Fibroblast of skin of left biceps (primary cell): ENCODE measurements at regions not wholly inside any gene's neighbourhood (a gene's known extent, or its start where the extent isn't known, plus 50 kb on each side); places are given as distances from the start of the nearest gene placed in this dataset.

ENCODE experiments used
- DNase-seq, 2 experiments: peaks; one replicate each; pipeline ENCODE4 v3.0.0-alpha.2; 2013; ENCODE audit warnings: low read depth in 2 of 2

DNA sequence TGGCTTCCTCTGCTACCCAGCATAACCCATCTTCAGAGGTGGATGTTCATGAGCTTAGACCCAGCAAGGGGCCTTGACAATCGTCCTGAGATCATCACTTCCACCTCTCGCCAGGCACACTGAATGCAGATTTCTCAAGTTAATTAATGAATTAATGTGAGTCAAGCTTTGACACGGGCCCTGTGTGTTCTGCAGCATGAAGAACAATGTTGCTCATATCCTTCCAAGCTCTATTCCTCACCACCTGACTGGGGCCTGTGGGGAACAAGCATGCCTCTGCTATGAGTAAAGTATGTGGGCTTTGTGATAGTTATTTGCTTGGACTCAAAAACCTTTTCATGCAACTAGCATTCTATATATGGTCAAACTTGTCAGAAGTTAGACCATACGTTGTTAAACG is 122.0 kb downstream of the SEC16B start:
- DNase-seq = peak; percentile 74 to 77

DNA sequence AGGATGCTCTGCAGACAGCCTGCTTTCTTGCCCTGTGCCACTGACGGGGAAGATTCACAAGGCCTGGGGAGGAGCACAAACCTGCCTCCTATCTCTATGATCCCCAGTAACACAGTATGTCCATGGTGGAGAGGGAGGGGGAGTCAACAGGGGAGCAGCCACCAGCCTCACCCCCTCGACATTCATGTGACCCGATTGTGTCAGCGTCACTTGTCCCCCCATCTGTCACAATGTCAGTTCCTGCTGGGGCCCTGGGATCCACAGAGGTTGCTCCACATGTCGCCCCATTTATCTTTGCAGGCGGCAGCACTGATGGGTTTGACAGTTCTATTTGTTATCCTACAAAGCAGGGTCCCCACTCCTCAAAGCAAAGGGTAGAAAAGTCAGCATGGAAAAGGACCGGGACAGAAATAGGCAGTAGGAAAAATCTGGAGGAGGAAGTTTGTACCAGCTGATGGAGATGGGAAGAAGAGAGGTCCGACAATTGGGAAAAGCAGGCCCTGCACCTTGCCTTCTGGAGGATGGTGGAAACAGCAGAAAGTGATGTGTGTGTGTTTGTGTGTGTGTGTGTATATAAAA is 130.9 kb downstream of the SEC16B start:
- DNase-seq = no peak

GRCh38 chr1:177833631-177834030 is 136.2 kb downstream of the SEC16B start:
- DNase-seq = no peak

GRCh38 chr1:177830531-177831135 is 139.2 kb downstream of the SEC16B start:
- no peak for DNase-seq

DNA sequence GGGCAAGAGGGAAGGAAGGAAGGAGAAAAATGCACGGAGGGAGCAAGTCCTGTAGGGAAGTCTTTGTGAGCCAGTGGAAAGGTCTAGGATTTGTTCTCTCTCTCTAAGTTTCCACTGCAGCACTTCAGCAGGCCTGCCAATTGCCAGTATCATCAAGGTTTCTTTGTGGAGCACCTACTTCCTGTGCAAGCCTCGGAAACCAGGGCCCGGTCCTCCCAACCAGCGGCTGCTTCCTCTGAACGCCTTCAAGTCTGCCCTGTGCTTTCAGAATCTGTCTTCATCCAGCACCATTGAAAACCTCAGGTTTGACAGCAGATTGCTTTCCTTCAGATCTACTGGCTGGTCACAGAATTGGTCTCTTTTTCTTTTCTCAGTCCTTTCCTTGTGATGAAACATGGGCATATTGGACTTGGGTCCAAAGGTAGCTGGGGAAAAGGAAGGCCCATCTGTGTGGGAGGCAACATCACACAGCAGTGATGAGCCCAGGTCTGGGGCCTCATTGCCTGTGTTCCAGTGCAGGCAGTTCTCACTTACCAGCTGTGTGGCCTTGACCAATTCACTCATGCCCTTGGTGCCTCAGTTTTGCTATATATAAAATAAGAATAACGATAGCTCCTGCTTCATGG is 144.5 kb downstream of the SEC16B start:
- no peak for DNase-seq

- DNase-seq = no peak
Measured at GRCh38 chr1:177824508-177824982, 145.3 kb downstream of the SEC16B start.

DNA sequence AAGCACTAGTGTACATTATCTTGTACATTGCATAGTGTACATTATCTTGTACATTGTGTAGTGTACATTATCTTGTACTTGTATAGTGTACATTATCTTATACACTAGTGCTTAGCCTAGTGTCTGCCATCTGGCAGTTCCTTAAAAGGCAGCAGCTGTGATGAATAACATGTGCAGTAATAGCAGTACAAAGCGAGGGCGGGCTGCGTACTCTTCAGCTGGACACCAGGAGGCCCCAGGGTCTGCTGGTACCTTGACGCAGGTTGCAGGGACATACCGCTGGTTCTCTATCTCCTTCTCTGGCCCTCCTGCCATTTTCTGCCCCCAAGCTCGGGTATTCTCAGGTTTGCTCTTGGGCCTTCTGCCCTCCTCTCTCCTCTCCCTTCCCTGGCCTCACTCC is 149.6 kb downstream of the SEC16B start:
- no peak for DNase-seq

GRCh38 chr1:177817937-177818875 is 151.7 kb downstream of the SEC16B start:
- no peak for DNase-seq

DNA sequence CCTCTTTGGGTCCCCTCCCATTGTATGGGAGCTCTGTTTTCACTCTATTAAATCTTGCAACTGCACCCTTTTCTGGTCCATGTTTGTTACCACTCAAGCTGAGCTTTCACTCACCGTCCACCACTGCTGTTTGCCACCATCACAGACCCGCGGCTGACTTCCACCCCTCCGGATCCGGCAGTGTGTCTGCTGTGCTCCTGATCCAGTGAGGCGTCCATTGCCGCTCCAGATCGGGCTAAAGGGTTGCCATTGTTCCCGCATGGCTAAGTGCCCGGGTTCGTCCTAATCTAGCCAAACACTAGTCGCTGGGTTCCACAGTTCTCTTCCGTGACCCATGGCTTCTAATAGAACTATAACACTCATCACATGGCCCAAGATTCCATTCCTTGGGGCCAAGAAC is 157.2 kb downstream of the SEC16B start:
- DNase-seq = no peak

DNA sequence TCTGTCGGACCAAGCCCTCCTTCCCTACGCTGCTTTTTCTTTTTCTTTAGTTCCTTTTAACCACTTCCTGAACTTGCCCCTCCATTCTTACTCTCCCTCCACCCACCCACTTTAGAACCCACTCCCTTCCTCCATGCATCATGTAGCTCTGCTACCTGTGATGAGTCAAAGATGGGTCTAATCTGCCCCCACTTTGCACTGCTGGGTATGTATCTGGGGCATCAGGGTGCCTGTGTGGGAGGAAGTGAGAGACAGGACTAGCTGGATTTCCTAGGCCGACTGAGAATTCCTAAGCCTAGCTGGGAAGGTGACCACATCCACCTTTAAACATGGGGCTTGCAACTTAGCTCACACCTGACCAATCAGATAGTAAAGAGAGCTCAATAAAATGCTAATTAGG is 157.7 kb downstream of the SEC16B start:
- no peak for DNase-seq

GRCh38 chr1:177811429-177811828 is 158.4 kb downstream of the SEC16B start:
- no peak for DNase-seq

DNA sequence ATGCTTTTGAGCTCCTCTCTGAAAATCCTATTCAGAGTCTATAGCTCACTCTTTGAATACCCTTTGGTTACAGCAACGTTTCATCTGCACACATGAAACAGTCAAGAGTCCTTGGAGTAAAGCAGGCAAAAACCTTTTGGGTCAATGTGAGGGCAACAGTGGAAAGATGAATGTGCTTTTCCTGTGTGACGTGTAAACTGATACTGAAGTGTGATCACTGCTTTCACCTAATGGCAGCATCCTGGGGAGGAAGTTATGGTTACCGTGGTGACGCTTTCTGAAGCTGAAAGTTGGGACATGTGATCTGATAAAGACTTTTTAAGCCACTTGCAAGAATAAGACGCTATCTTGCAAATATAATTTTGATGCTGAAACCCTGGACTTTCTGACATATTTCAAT is 160.0 kb downstream of the SEC16B start:
- no peak for DNase-seq

DNA sequence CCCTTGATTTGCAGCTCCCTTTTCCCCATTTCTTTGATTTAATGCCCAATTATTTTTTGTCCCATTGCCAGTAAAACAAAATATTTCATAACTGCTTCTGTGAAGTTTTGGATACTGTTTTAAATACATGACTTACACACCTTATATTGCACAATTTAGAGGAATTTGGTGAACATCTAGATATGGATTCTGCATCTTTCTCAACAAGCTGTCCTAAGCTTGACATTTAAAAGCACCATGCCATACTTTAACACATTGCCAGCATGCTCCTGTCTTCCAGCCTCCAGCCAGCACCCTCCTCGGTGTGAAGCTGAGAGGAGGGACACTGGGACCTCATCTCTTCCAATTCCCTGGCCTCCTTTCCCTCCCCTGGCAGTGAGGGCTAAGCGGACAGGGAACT is 167.6 kb downstream of the SEC16B start:
- DNase-seq = no peak

DNA sequence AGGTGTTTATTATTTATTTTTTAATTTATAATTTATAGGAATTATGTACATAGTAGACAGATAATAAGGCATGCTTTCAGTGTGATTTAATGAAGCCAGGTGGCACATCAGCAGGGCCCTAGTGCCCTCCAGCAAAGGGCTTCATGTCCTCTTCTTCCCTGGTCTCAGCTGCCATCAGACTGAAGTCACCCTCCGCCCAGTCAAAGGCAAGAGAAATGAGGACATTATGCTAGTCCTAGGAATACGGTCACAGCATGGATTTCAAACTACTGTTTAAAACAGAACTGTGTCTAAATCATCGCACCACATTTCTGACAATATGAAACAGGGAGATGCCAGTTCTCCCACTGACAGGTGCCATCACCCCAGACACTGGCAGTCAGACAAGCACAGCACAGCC is 168.1 kb downstream of the SEC16B start:
- no peak for DNase-seq

GRCh38 chr1:177800400-177801088 is 169.3 kb downstream of the SEC16B start:
- no peak for DNase-seq

GRCh38 chr1:177799746-177800145 is 170.1 kb downstream of the SEC16B start:
- no peak for DNase-seq

DNA sequence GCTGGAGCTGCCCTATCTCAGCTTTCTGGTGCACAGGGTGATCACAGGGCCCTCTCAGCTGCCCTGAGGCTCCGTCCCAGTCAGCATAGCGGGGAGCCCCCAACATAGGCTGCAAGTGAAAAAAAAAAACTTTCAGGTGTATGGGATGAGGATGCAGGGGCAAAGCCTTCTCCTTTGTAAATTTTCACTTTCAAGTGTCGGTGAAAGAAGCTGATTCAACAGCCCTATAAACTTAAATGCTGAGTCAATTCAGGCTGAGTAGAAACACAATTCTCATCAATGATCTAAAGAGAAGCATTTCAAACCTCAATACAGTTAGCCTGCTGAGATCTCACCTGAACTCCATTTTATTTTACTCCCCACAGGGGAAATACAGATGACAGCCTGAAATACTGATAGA is 171.2 kb downstream of the SEC16B start:
- DNase-seq = no peak

GRCh38 chr1:177796561-177796960 is 173.3 kb downstream of the SEC16B start:
- DNase-seq = no peak

- DNase-seq = no peak
Measured at GRCh38 chr1:177794376-177794991, 175.4 kb downstream of the SEC16B start.

GRCh38 chr1:177793900-177794299 is 176.0 kb downstream of the SEC16B start:
- no peak for DNase-seq

GRCh38 chr1:177790566-177790965 is 179.3 kb downstream of the SEC16B start:
- DNase-seq = no peak
